HPDE6-E6E7 (cell line): ENCODE measurements at regions not wholly inside any gene's neighbourhood (a gene's known extent, or its start where the extent isn't known, plus 50 kb on each side); places are given as distances from the start of the nearest gene placed in this dataset.
"Not testable (repeated sequence)": the region's sequence is repeated elsewhere in the genome, so short reads cannot be mapped to it uniquely, and the experiment has no call there.

ENCODE experiments used
- DNase-seq: peaks from one replicate; pipeline ENCODE4 v3.0.0; 2011; ENCODE audit warnings: missing footprints; ENCODE audit errors: extremely low spot score

GRCh38 chr2:220550995-220551700 is 923.7 kb downstream of the SLC4A3 start:
- DNase-seq: no peak

DNA sequence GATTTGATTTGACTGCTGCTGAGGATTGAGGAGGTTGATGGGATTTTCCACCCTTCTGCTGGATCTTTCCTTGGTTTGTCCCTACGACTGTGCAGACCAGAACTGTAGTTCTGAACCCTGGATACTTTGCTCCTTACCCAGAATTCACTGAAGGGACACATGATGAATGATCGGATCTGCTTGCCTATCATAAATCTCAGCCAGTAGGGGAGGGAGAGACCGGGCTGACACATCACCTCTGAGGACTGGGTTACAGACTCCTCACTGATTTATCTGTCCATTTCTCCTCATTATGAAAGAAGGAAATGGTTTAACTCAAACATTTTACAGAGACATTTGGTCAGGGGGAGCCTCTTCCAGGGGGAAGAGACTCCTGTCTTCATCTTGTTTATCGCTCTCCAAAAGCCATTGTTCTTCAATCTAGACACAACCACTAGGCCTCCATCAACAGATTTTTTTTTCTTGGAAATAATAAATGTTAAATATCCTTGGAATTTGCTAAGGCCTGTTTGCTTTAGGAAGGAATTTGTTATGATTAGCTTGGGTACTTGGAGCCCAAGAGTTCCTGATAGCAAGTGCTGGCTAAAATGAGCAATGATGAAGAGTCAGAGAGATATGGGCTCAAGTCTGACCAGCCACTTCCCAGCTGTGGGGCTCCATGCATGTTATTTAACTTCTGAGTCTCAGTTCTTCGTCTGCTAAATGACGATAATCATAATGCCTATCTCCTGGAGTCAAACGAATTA is 925.5 kb downstream of the SLC4A3 start:
- no peak for DNase-seq

GRCh38 chr2:220555961-220556630 is 928.7 kb downstream of the SLC4A3 start:
- DNase-seq: no peak

DNA sequence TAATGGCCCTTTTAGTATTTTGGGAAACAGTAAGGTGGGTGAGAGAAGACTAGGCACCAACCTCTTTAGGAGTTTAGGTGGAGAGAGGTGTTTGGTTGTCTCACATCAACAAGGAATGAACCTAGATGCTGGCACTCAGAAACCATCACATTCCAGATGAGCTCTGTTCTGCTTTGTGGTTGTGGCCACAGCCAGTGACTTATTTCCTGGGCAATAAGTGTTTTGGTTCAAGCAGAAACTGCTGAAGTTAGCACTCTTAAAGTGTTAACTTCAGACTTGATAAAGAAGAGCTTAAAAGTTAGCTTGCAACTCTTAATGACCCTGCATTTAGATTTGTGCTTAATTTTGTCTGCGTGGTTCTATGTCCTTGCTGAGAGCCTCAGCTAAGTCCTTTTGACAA is 929.2 kb downstream of the SLC4A3 start:
- no peak for DNase-seq

DNA sequence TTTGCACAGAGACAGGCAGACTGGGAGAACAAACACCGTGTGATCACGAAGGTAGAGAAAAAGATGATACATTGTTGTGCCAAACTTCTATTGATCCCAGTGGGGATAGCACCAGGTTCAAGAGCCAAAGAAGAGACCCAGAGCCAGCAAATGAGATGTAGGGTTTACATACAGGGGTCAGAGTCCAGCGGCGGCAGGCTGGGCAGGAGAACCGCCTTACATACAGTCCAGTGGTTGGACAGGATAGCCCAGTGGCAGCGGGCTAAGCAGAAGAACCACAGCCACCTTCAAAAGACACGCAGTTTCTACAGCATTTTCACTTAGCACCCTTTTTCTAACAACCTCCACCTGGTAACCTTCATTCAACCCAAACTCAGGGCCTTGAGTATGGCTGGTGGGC is 932.8 kb downstream of the SLC4A3 start:
- DNase-seq: no peak

GRCh38 chr2:220562375-220563140 is 935.1 kb downstream of the SLC4A3 start:
- no peak for DNase-seq

GRCh38 chr2:220568296-220568695 is 940.9 kb downstream of the SLC4A3 start:
- DNase-seq: no peak

DNA sequence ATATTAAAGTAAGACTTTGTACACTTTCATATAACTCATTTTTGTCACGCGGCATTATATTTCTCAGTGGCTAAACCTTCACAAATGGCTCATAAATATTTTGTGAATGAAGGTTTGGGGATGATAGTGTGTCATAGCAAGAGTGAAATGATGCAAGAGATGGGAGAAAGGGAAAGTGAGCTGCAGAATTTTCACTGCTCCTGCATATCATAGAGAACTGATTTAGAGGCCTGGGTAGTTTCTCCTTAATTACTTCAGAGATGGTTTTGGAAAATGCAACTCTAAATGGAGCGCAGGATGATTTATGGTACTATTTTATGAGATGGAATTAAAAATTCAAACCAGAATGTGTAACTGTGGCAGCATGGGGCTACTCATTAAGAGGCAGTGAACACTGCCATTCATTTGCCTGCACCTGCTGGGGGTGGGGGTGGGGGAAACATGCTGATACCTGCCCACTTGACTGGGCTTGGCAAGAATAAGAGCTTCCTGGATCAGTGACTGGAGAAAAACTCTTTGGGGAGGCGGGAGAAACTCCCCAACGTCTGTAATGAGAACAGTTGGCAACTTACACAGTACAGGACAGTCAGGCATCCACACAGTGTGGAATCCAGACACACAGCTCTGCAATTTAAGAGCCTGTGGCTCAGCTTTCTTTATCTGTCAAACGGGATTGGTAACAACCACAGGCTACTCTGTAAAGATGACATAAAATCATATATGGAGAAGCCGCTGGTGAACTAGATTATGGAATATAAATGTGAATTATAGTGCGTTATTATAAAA is 941.9 kb downstream of the SLC4A3 start:
- peak; percentile 38 for DNase-seq

- DNase-seq: no peak
Observed at GRCh38 chr2:220572385-220572784, 945.0 kb downstream of the SLC4A3 start.

DNA sequence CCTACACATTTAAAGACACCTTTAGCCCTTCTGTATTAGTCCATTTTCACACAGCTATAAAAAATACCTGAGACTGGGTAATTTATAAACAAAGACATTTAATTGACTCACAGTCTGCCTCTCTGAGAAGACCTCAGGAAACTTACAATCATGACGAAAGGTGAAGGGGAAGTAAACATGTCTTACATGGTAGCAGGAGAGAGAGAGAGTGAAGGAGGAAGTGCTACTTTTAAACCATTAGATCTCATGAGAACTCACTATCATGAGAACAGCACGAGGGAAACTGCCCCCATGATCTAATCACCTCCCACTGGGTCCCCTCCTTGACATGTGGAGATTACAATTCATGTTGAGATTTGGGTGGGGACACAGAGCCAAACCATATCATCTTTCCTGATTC is 946.6 kb downstream of the SLC4A3 start:
- no peak for DNase-seq

- no peak for DNase-seq
Observed at GRCh38 chr2:220575963-220576362, 948.5 kb downstream of the SLC4A3 start.

DNA sequence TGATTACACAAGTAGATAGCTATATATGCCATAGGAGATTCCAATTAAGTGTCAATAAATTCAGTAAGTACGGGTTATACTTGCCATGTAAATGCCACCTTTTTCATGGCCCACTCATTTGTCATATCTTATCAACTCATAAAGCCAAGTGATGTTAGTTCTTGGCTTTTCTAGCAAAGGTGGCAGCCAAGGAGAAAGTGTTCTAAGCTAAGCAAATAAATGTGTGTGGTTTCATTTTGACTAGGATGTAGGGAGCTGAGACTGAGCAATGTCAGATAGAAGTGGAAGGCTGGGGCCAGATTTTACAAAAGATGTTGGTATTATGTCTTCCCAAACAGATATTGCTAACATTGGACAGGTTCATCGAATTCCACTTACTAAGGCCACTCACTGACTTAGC is 952.0 kb downstream of the SLC4A3 start:
- no peak for DNase-seq

- no peak for DNase-seq
Observed at GRCh38 chr2:220580113-220580512, 952.7 kb downstream of the SLC4A3 start.

DNA sequence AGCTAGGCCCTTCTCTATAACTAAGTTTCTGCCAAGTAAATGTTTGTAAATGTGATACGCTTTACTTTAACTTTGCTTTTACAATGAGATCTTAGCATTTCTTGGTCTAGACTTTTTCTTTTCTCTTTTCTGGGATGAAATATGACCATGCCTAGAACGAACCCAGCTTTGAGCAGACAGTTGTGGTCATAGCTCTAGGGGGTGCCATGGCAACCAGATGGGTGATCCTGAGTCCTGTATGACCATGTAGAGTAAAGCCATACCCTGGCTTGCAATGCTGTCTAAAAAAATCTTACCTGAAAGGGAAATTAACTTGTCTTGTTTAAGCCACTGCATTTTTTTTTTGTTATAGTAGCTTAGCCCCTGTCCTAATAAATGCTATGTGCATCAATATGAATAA is 956.3 kb downstream of the SLC4A3 start:
- no peak for DNase-seq

- DNase-seq: no peak
Observed at GRCh38 chr2:220585241-220585640, 957.8 kb downstream of the SLC4A3 start.

GRCh38 chr2:220586980-220587530 is 959.6 kb downstream of the SLC4A3 start:
- DNase-seq: no peak

GRCh38 chr2:220588148-220588547 is 960.7 kb downstream of the SLC4A3 start:
- DNase-seq: no peak

GRCh38 chr2:220590476-220590875 is 963.0 kb downstream of the SLC4A3 start:
- DNase-seq: no peak

- no peak for DNase-seq
Observed at GRCh38 chr2:220593526-220593925, 966.1 kb downstream of the SLC4A3 start.

DNA sequence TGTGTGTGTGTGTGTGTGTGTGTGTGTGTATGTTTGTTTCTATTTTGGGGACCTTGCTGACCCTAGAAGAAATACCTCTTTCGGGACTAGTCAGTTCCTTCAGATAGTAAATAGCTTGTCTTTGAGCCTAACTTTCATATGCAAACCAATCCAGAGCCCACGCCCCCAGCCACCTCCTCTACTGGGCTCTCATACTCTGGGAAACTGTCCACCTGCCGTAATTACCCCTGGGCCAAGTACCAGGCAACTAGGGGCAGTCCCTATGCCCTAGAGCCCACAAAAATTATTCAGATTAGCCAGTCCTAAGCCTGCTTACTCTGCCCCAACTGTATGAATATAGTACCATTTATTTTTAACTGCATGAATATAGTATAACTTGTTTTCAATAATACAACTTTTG is 970.4 kb downstream of the EPHA4 start:
- DNase-seq: no peak

DNA sequence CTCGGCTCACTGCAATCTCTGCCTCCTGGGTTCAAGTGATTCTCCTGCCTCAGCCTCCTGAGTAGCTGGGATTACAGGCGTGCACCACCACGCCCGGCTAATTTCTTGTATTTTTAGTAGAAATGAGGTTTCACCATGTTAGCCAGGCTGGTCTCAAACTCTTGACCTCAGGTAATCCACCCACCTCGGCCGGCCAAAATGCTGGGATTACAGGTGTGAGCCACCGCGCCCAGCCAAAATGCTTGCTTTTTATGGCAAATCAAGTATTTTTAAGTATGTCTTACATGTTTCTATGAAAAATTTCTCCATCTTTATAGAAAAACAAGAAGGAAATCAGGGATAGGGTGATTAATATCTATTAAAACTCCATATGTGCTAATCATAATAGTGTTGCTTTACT is 959.1 kb downstream of the EPHA4 start:
- DNase-seq: not testable (repeated sequence)
